NCI-H1694 (cell line): ENCODE measurements at regions not wholly inside any gene's neighbourhood (a gene's known extent, or its start where the extent isn't known, plus 50 kb on each side); places are given as distances from the start of the nearest gene placed in this dataset.

Source experiments
- DNase-seq: peaks from one replicate; lab custom pipeline; 2025; lab: John Stamatoyannopoulos, UW

DNA sequence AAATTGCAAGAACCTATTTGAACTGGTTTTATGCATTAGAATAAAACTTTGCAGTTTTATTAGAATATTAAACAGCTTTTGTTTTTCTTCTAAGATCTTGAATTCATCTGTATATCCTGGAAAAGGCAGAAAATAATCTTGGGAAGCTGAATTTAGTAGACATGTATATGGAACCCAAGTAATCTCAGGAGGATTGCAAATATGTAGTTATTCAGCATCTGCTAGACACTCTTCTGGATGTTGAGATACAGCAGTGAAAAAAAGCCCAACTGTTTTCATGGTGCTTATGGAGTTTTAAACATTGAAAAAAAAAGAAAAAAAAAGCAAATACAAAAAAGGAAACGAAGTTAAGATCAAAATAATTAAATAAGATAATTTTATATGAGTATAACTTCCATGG lies 922.2 kb upstream of the SEMA6A start:
- no peak for DNase-seq

DNA sequence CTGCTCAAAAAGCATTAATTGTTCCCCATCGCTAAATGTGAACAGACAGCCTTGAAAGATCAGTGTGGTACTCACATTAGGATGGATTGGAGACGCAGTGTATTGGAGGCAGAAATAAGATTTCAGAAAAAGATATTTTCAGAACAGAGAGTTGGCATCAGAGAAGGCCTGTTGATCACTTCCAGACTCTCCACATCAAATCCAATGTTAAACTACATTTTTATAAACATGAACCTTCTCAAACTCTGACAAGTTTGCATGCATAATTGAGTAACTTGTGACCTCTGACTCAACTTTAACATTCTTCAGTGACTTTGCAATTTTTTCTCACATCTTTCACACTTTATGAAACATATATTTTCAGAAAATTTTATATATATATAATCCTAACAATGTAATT lies 919.6 kb upstream of the SEMA6A start:
- no peak for DNase-seq

DNA sequence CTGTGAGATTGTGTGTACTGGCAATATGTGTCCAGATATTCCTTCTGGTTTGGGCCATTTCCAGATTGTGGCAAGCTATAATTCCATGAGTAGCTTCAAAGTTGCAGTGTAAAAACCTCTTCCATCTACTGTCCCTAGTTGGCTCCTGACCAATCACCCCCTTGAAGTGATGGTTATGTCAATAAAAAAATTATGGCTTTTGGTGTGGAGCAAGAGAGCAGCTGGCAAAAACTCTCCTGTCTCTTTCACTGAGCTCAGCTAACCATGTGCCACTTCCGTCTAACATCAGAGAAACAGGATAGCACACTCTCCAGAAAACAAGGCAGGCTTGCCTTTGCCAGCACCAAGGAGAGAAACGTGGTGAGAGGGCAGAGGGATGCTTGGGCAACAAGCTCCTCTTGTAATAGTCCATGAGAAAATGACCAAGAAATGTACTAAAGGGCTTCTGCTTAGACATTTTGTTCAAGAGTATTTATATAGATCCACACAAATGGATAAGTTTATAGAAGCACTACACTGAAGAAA lies 914.4 kb upstream of the SEMA6A start:
- peak; percentile 78 for DNase-seq

DNA sequence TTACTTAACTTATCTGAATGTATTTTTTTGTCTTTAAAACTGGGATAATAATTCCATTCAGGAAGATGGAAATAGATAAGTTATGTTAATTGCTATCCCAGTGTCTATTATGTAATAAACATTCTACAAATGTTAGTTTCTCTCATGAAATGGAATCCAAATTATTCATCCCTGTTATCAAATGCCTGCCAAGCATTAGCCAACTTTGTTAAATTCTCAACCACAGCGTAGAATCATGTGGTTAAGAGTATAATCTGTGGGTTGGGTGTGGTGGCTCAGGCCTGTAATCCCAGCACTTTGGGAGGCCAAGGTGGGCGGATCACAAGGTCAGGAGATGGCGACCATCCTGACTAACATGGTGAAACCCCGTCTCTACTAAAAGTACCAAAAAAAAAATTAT lies 912.9 kb upstream of the SEMA6A start:
- no peak for DNase-seq

DNA sequence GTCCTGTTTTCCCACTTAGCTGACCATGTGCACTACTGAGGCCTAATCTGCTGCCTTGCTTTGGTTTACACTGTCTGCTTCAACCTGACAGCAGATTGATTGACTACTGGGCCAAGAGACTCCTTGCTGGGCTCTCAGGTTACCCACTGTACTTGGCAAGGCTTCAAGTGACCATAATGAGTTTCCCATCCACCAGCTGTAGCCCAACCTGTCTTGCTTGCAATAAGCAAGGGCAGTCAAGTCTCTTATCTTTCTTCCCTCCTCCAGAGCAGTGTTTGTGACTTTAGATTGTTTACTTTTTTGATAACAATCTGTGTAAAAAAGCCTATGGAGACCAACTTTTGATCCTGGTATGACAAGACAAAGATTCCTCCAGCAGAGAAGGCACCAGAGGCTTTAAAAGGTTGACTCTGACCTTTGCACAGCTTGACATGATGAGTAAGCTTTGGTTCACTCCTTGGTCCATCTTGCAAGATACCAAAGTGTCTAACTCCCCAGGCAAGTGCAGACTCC lies 912.3 kb upstream of the SEMA6A start:
- peak; percentile 19 for DNase-seq

DNA sequence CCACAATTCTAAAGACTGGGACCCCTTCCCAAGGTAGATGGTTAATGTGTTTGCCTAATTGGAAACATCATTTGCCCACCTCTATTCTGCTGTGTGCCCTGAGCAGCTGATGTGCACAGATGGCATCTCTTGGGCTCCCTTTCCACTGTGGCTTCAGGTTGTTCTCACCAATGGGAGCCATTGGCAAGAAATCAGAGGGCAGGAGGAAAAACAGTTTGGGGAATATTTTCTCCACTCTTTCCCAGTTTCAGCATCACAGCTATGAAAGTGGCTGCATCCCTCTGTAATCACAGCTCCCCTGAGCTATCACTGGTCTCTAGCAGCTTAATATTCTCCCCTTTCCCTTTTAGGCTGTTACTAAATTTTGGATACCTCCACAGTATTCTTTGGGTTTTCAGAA lies 911.6 kb upstream of the SEMA6A start:
- DNase-seq: peak; percentile 60

DNA sequence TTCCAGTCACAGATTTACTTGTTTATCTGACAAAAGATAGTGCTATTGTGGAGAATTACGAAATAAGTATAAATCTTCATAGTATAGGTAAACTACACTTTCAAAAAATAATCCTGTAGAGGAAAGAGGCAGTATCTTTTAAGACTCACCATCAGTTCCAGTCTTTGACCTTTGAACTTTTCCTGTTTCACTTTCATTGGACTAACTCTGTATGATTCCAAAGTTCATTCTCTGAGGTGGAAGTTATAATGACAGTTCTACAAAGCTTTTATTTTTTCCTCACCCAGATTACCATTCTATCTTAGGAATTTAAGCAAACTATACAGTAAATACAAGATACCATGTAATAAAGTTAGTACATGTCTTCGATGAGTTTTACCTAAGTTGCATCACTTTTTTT lies 901.3 kb upstream of the SEMA6A start:
- DNase-seq: no peak

DNA sequence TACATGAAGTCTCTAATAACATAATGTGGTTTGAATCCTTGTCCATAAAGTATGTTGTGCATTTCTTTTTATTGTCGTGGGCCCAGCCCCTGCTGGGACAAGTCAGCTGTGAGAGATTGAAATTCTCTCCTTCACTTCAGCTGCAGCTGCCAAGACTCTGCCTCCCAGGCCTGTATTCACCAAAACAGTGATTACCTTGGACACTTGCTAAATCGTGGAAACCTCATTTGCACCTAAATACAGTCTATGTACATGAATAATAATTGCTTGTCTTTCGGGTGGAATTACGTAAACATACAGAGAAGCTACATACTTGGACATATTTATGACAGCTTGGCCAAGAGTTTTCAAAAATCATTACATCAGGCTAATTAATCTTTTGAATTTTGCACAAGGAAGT lies 898.5 kb upstream of the SEMA6A start:
- peak; percentile 25 for DNase-seq

DNA sequence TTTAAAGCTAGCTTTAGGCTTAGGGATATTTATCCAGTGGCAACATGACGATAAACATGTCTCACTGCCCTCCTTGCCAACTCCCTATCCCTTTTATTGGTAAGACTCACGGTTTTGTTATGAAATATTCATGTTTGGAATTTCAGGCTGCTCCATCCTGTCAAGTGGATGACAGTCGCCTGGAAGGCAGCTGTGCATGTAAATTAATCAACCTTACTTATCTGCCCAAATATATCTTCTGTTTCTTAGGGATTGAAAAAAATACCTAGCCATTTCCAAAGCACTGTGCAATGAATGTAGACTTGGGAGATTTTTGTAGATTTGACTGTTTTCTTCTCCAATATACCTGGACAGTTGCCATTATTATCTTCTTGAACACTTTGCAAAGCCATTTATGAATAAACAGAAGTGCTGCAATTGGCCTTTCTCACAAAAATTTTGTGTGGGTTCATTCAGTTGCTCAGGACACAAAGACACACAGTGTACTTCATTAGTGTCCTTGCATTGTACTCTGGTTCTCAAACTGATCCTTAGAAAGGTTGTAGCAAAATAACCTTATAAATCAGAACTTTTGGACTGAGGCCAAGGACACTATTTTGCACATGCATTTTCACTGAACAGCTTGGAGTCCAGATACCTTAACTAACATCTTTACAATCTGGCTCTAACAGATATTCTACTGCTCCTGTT lies 889.4 kb upstream of the SEMA6A start:
- DNase-seq: peak; percentile 51

DNA sequence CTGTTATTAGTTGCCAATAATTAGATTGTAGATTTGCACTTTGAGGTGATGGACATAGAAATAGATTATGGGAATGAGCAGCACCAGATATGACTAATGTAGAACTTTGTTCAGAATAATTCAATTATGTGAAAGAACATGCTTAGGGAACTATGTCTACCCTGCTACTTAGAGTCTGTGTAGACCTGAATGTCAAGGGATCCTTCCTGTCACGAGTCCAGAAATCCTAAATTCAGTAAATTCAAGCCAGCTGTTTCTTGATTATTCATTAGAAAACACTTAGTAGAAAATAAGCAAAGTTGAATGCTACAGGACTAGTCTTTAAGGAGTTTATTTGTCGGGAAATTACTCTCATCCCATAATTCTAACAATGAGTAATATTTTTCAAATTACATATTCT lies 887.3 kb upstream of the SEMA6A start:
- DNase-seq: no peak

DNA sequence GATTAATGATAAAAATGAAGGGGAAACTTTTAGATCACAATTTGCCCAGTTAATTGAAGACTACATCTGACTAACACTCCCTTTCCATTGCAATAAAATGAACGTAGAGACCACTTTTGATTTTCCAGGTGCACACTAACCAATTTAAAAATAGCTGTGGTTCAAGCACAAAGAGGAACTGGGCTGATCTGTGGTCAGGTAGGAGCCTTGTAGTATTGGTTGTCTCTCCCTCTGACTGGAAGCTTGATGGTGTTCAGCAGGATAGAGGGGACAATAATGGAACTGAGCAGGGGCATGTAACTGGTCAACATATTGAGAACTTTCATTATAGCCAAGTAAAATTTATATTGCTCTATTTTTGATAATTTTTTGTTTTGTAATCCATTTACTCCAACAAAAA lies 886.8 kb upstream of the SEMA6A start:
- DNase-seq: no peak

DNA sequence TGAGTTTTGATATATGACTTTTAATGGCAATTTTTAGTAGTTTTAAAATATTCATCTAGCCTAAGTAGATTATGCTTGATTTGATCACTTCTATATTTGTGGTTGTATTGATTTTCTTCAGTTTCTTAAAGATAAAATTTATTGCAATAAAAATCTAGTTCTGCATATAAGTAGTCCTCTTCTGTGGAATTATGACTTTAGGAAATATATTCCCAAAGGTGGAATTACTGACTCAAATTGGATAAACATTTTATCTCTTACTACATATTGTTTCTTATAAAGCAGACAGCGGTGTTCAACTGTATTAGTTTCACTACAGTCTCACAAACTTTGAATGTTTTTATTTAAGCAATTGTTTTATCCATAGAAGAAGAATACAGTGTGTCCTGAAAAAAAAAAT lies 883.0 kb upstream of the SEMA6A start:
- no peak for DNase-seq

DNA sequence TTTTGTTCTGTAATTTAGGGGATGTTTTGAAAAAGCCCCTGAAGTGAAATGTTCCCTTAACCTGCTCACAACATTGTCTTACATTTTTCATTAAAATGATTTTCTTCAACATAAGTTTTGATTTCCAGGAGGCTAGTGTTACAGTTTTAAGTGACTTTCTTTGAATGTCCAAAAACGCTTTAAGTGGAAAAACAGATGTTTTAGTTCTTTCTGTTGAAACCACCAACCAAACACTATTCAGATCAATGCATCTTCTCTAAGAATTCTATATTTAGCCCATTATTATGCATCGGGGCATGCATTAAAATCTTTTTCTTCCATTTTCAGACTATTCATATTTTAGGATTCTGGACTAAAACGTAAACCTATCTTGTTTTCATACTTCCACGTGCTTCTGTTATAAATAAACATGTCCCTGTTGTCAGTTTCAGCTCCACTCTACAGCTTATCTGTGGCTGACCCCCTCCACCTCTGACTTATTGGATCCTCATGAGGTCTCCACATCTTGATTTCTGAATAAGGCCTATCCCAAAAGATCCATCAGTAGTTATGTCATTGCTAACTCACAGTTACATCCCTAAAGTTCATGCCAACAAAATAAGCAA lies 882.3 kb upstream of the SEMA6A start:
- no peak for DNase-seq

DNA sequence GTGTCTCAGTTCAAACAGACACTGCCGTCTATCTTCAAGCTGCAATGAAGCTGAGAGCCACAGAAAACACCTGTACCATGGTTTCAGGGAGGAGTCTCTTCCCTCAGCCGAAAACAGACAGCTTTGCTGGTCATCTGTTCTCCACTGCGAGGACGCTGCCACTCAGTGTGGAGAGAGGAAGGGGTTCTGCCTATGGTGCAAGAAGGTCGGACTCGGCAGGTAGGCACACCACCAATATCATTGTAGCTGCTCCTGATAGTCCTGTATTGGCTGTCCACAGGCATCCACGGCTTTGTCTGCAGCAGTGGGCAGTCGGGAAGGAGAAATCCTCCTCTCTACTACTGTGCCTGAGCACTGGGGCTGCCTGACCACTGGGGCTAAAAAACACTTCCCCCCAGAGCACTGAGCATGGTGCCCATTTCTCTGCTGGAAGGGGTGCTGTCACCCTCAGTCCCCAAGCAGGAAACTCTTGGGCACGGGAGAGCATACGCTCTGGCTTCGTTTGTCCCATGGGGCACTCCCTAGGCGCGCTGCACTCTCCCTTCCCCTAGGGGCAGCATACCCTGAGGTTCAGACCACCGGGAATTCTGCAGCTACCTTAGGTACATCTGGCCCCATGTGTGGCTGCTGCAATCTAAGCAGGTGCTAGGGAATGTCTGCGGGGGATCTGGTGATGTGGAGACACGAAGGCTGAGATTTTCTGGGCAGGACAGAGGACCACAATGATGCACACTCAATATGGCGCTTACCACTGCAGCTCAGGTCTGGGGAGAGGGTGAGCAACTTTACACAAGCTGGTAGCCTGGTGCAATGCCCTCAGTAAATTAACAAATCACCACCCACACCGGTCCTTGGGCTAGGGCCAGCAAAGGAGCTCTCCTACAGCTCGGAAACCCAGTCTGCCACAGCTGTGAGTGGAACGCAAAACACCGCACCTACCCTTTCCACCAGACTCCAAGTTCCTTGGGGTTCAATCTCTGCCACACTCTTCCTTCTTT lies 880.9 kb upstream of the SEMA6A start:
- DNase-seq: no peak

DNA sequence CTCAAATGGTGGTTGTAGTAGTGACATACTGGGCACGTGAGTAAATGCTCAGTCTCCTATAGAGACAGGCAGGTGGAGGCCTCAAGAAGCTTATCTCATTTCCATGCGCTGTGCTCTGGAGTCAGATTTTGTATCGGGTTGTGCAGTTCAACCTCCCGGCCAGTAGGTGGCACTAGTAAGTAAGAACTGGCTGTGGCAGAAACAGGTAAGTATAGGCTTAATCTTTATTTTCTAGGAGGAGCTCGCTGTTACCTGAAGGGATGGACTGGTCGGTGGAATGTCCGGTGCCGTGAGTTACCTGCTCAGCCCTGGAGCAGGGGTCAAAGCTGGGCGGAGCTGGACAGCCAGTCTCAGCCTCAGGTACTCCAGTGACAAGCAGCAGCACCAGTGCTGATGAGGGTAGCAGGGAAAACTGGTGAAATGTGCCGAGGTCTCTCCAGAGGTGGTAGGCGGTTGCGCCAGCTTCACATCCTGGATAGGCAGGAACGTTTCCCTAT lies 880.1 kb upstream of the SEMA6A start:
- DNase-seq: no peak

DNA sequence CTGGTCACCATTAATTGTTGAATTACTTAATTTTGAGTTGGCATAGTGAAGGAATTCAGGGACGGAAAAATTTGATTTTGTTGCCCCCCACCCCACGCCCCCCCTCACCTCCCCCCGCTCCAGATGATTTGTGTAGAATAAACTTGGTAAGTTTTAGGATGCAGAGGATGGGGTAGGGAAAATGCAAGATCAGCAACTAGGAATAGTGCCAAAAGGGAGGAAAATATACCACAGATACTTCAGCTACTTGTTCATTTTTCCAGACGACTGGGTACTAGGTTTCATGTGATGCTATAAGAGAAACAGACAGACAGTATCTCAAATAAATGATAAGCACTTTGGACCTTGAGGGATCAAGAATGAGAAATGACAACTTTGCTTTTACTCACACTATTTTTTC lies 862.2 kb upstream of the SEMA6A start:
- DNase-seq: no peak

DNA sequence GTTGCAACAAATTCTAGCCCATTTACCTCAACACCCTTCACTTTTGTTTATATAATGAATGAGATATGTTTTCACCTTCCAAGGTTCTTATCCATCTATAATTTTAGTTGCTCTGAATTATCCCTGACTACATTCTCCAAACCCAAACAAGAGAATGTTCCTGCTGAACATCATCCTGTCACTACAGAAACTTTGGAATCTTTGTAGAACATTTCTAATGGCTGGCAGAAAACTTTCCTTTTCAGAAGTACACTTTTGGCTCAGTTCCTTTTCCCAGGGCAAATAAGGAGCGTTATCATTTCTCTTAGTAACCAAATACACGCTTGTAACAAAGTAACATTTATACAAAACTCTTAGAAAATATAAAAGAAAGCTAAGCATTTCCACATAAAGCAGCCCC lies 860.6 kb upstream of the SEMA6A start:
- no peak for DNase-seq

DNA sequence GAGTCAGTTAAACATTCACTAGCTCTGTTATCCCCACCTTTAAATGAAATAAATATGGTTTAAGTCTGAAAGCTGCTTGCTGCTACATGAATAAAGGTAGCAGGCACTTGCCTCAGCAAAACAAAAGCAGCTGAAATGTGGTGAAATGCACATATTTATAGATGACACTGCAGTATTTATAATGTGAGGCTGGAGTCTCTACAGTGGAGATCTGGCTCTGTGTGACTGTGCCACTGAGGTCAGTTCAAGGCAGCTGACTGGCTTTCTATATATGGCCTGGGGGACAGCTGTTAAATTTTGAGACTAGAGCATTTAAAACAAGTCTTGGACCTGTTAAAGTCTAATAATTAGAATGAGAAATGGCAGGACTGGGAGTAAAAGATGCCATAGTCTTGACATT lies 859.6 kb upstream of the SEMA6A start:
- no peak for DNase-seq

DNA sequence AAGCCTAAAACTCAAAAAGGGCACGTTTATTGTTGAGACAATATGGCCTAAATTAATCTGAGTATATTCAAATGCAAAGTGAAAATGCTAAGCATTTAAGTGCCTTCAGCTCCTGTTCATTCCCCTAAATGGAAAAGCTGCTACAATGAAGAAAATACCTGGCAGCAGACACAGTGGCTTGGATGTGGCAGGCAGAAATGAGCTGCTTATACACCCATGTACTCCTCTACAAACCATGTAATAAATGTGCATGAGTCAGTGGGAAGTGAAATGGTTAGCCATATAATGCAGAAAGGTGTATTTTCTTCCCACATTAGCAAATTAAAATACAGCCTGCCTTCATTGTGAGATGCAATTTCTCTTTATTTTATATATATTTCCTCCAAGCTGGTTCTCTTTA lies 859.2 kb upstream of the SEMA6A start:
- no peak for DNase-seq

DNA sequence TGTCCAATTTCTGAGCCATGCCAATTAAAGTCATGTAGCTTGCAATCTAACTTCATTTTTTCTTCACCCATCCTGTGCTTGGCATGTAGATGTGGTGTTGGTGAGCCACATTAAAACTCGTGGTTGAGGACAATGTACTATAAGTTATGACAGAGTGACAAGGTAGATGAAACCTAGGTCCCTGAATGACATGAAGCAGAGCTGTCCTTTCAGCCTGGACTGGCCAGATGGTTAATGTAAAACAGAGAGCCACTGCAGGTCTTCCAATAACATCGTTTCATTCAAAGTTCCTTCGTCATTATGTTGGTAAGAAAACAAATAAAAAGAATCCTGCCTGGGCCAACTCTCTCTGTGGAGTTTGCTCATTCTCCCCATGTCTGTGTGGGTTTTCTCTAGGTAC lies 856.5 kb upstream of the SEMA6A start:
- no peak for DNase-seq

DNA sequence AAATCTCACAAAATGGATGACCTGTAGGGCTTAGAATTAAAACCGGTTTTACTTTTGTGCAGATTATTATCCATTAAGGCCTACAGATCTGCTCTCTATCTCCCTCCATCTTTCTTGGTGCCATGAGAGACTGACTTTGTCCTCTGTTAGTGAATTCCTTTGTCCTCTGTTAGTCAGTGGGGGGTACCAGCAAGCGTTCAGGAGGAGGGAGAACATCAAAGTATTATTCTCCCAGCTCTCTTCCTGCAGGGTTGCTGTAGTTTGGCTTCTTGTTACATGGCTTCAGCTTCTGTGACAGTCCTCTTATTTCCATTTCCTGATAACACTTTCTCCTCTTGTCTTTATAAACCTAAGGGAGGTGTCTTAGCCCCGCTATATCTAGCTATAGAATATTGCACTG lies 850.5 kb upstream of the SEMA6A start:
- DNase-seq: no peak

DNA sequence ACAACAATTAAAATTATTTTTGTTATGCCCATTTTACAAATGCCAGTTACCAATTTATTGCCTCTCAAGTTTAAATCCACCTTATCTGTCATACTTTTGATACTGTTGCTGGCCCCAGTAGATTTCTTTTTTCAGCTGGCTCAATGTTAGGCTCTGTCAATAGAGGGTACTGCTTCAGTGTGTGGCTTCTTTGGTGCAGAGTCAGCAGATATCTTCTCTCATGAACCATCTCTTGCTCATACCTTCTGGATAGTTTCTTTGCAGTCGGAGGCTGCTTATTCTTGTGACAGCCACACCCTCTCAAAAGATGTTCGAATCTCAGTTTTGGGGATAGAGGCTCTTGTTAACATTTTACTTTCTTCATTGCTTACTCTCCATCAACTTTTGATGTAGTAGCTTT lies 849.9 kb upstream of the SEMA6A start:
- DNase-seq: no peak
